ENCODE measurements at regions not wholly inside any gene's neighbourhood (a gene's known extent, or its start where the extent isn't known, plus 50 kb on each side); places are given as distances from the start of the nearest gene placed in this dataset.
"Not testable (repeated sequence)": the region's sequence is repeated elsewhere in the genome, so short reads cannot be mapped to it uniquely, and the experiment has no call there.

- no peak for DNase-seq (ENCODE audit: low read depth)
- H3K4me3 ChIP-seq (ENCODE audit: control insufficient read depth, low read depth, low read length): no peak overlapping the region
- no peak for TF ChIP-seq CTCF (IDR thresholded peaks at IDR 0.05; ENCODE audit: control insufficient read depth, insufficient read depth, low read depth, low read length, missing control alignments)
Measured at GRCh38 chr2:48200620-48201293, 113.7 kb upstream of the FOXN2 start.

GRCh38 chr2:48201435-48201834 is 113.0 kb upstream of the FOXN2 start:
- H3K4me3 ChIP-seq (ENCODE audit: control insufficient read depth, low read depth, low read length); DNase-seq (ENCODE audit: low read depth): not testable (repeated sequence)

GRCh38 chr2:48202863-48203642 is 111.4 kb upstream of the FOXN2 start:
- no peak for TF ChIP-seq CTCF (IDR thresholded peaks at IDR 0.05; ENCODE audit: control insufficient read depth, insufficient read depth, low read depth, low read length, missing control alignments)

GRCh38 chr2:48203668-48204067 is 110.8 kb upstream of the FOXN2 start:
- no peak overlapping the region for H3K4me3 ChIP-seq (ENCODE audit: control insufficient read depth, low read depth, low read length)
- no peak for DNase-seq (ENCODE audit: low read depth)
- TF ChIP-seq CTCF (IDR thresholded peaks at IDR 0.05; ENCODE audit: control insufficient read depth, insufficient read depth, low read depth, low read length, missing control alignments): no peak

More at GRCh38 chr2:48202863-48203642, 111.4 kb upstream of the FOXN2 start:
- H3K4me3 ChIP-seq (ENCODE audit: control insufficient read depth, low read depth, low read length): no peak overlapping the region
- no peak for DNase-seq (ENCODE audit: low read depth)

GRCh38 chr2:48204750-48205136 is 109.7 kb upstream of the FOXN2 start:
- no peak overlapping the region for H3K4me3 ChIP-seq (ENCODE audit: control insufficient read depth, low read depth, low read length)
- TF ChIP-seq CTCF (IDR thresholded peaks at IDR 0.05; ENCODE audit: control insufficient read depth, insufficient read depth, low read depth, low read length, missing control alignments): no peak
- no peak for DNase-seq (ENCODE audit: low read depth)

- H3K4me3 ChIP-seq (ENCODE audit: control insufficient read depth, low read depth, low read length): no peak overlapping the region
- TF ChIP-seq CTCF (IDR thresholded peaks at IDR 0.05; ENCODE audit: control insufficient read depth, insufficient read depth, low read depth, low read length, missing control alignments): no peak
- no peak for DNase-seq (ENCODE audit: low read depth)
Measured at GRCh38 chr2:48205137-48205798, 109.2 kb upstream of the FOXN2 start.

GRCh38 chr2:48206056-48206656 is 108.3 kb upstream of the FOXN2 start:
- not testable (repeated sequence) for H3K4me3 ChIP-seq (ENCODE audit: control insufficient read depth, low read depth, low read length); DNase-seq (ENCODE audit: low read depth)

Data from AG09309 (cell line).